HepG2 (cell line): ENCODE measurements at regions not wholly inside any gene's neighbourhood (a gene's known extent, or its start where the extent isn't known, plus 50 kb on each side); places are given as distances from the start of the nearest gene placed in this dataset.

Experiments used
- ATAC-seq: fragments of 200-7000 bp; cut with Tn5 transposase; 3 replicates; pipeline ENCODE4 v1.9.1; 2020; ENCODE audit warnings: mild to moderate bottlenecking, moderate library complexity
- BruUV-seq: library from RNA; stranded (reverse); fragments of 400-500 nt; replicated peaks from 2 replicates; lab custom pipeline; 2021; lab: Mats Ljungman, UMichigan
- CTCF ChIA-PET: fragments of 300-600 bp; formaldehyde crosslinking; extraction: SDS; loops from one replicate; lab custom pipeline; 2021; ENCODE audit warnings: low total read pairs, inconsistent platforms, low intra/inter-chr PET ratio; lab: Yijun Ruan, JAX
- POLR2A ChIA-PET: fragments of 350-600 bp; sonication (Branson Sonifier 250); formaldehyde crosslinking; loops from one replicate; lab custom pipeline; 2020; ENCODE audit warnings: antibody characterized with exemption, inconsistent platforms; lab: Yijun Ruan, JAX
- DNase-seq: peaks from one replicate; pipeline ENCODE4 v3.0.0-alpha.2; 2015; ENCODE audit warnings: low spot score
- FAIRE-seq: peaks from 3 replicates; lab custom pipeline; 2011; peaks lifted over from hg19 to GRCh38; lab: Jason Lieb, UNC
- H2AFZ ChIP-seq: one replicate; pipeline ENCODE4 v1.6.1; 2011; ENCODE audit warnings: low read length, inconsistent platforms
- H3K27ac ChIP-seq: fragments of 300-600 bp; 3 replicates; pipeline ENCODE4 v1.8.0; 2011; ENCODE audit warnings: mixed run types, mild to moderate bottlenecking, mixed read lengths, low read length, inconsistent platforms; ENCODE audit not compliant: insufficient read depth; ENCODE audit errors: extremely low read length
- H3K27me3 ChIP-seq, 2 experiments: fragments of 200-600 bp in 1 of 2; 2 replicates in 1 of 2; 3 replicates in 1 of 2; pipeline versions ENCODE4 v1.6.0 to v1.8.0; 2011; ENCODE audit warnings: low read length in 2 of 2, mild to moderate bottlenecking in 2 of 2, moderate library complexity in 2 of 2, inconsistent platforms in 1 of 2; ENCODE audit not compliant: insufficient read depth in 2 of 2, control insufficient read depth in 1 of 2
- H3K36me3 ChIP-seq, 2 experiments: fragments of 200-600 bp in 1 of 2; replicated peaks in 1 of 2; 2 replicates in 1 of 2; 3 replicates in 1 of 2; pipeline versions ENCODE4 v1.5.1 to v1.8.0; 2011; ENCODE audit warnings: low read length in 2 of 2, inconsistent platforms in 1 of 2; ENCODE audit not compliant: insufficient read depth in 2 of 2, control insufficient read depth in 1 of 2
- H3K4me1 ChIP-seq: 2 replicates; pipeline ENCODE4 v1.5.1; 2012; ENCODE audit warnings: low read length, inconsistent platforms; ENCODE audit not compliant: insufficient read depth
- H3K4me2 ChIP-seq: 2 replicates; pipeline ENCODE4 v1.6.0; 2011; ENCODE audit warnings: low read depth, low read length, inconsistent platforms
- H3K4me3 ChIP-seq, 3 experiments: fragments of 200-600 bp in 1 of 3; sonication (generic), shearing (Covaris generic) in 1 of 3; replicated peaks in 1 of 3; 2 replicates each; pipeline ENCODE4 v1.5.1; 2011 to 2016; ENCODE audit warnings: low read length in 3 of 3, inconsistent platforms in 2 of 3, low read depth in 2 of 3, mild to moderate bottlenecking in 2 of 3, control low read depth in 1 of 3, mixed read lengths in 1 of 3; ENCODE audit not compliant: insufficient read depth in 1 of 3
- H3K79me2 ChIP-seq: one replicate; pipeline ENCODE4 v1.6.1; 2011; ENCODE audit warnings: low read length, inconsistent platforms; ENCODE audit not compliant: insufficient read depth
- H3K9ac ChIP-seq: 2 replicates; pipeline ENCODE4 v1.6.0; 2011; ENCODE audit warnings: mild to moderate bottlenecking, low read depth, low read length, inconsistent platforms; ENCODE audit not compliant: insufficient read depth
- H3K9me3 ChIP-seq: 2 replicates; pipeline ENCODE4 v1.5.1; 2012; ENCODE audit warnings: mild to moderate bottlenecking, low read length
- H4K20me1 ChIP-seq: 2 replicates; pipeline ENCODE4 v1.6.0; 2011; ENCODE audit warnings: inconsistent platforms, mild to moderate bottlenecking, low read length, moderate library complexity; ENCODE audit not compliant: insufficient read depth
- HNRNPLL ChIP-seq: fragments of 200-400 bp; formaldehyde crosslinking; IDR thresholded peaks from 2 replicates; pipeline ENCODE4 v1.6.1; 2017; ENCODE audit warnings: mild to moderate bottlenecking, low read depth, low read length; ENCODE audit not compliant: poor library complexity, severe bottlenecking
- MBD4 ChIP-seq: IDR thresholded peaks from 2 replicates; pipeline ENCODE4 v1.6.1; 2012; ENCODE audit warnings: low read length, inconsistent platforms, borderline replicate concordance
- NR1H2 ChIP-seq: sonication (generic); formaldehyde crosslinking; IDR thresholded peaks from 2 replicates; pipeline ENCODE4 v1.8.1; 2022; ENCODE audit warnings: low read depth, missing genetic modification reagents, borderline replicate concordance
- PATZ1 ChIP-seq: sonication (generic); formaldehyde crosslinking; IDR thresholded peaks from 2 replicates; pipeline ENCODE4 v1.4.0; 2020; ENCODE audit warnings: missing genetic modification reagents
- PBX3 ChIP-seq: sonication (generic); formaldehyde crosslinking; IDR thresholded peaks from 2 replicates; pipeline ENCODE4 v1.8.1; 2023; ENCODE audit warnings: missing genetic modification reagents, inconsistent platforms, borderline replicate concordance
- TMF1 ChIP-seq: sonication (generic); formaldehyde crosslinking; IDR thresholded peaks from 2 replicates; pipeline ENCODE4 v1.8.1; 2022; ENCODE audit warnings: low read depth, missing genetic modification reagents
- ZBTB1 ChIP-seq: sonication (generic); formaldehyde crosslinking; IDR thresholded peaks from 2 replicates; pipeline ENCODE4 v1.4.0; 2020; ENCODE audit warnings: missing genetic modification reagents, borderline replicate concordance
- ZFP36L2 ChIP-seq: sonication (generic); formaldehyde crosslinking; IDR thresholded peaks from 2 replicates; pipeline ENCODE4 v1.4.0; 2020; ENCODE audit warnings: missing genetic modification reagents
- ZFP82 ChIP-seq: sonication (generic); formaldehyde crosslinking; IDR thresholded peaks from 2 replicates; pipeline ENCODE4 v1.5.1; 2020; ENCODE audit warnings: mild to moderate bottlenecking, missing genetic modification reagents, borderline replicate concordance
- ZFP91 ChIP-seq: sonication (generic); formaldehyde crosslinking; IDR thresholded peaks from 2 replicates; pipeline ENCODE4 v1.9.0; 2022; ENCODE audit warnings: missing genetic modification reagents, mild to moderate bottlenecking, borderline replicate concordance
- ZKSCAN1 ChIP-seq: fragments of 150-350 bp; IDR thresholded peaks from 2 replicates; pipeline ENCODE4 v1.6.1; 2014; ENCODE audit warnings: low read length
- ZMAT5 ChIP-seq: sonication (generic); formaldehyde crosslinking; IDR thresholded peaks from 2 replicates; pipeline ENCODE4 v1.5.0; 2020; ENCODE audit warnings: mild to moderate bottlenecking, low read depth, missing genetic modification reagents, borderline replicate concordance
- ZNF260 ChIP-seq: sonication (generic); formaldehyde crosslinking; IDR thresholded peaks from 2 replicates; pipeline ENCODE4 v1.4.0; 2020; ENCODE audit warnings: missing genetic modification reagents, low read depth, mild to moderate bottlenecking, borderline replicate concordance
- ZNF563 ChIP-seq: sonication (generic); formaldehyde crosslinking; IDR thresholded peaks from 2 replicates; pipeline ENCODE4 v1.8.0; 2022; ENCODE audit warnings: mild to moderate bottlenecking, moderate library complexity, missing genetic modification reagents
- WGBS: methylation state at CpG from one replicate; pipeline ENCODE4 v1.1.6; 2017; ENCODE audit warnings: low lambda C conversion rate; 5-methylcytosine and 5-hydroxymethylcytosine counted together
- in situ Hi-C: cut with HindIII; loops from 2 replicates; pipeline ENCODE4 v1.10.0; 2017; ENCODE audit warnings: low pct_unique_long_range_greater_than_20kb; ENCODE audit not compliant: extremely low pct_ligation_motif_present
- intact Hi-C: fragments of 100-400 bp; cut with micrococcal nuclease; formaldehyde crosslinking; loops from one replicate; pipeline ENCODE4 v1.10.0; 2022; ENCODE audit not compliant: unreplicated experiment

GRCh38 chr22:27642104-27642800 is 159.3 kb downstream of the MN1 start (continued):
- 0 out of 2 replicates have a peak, but pooled peaks have one; percentile 25 for TF ChIP-seq ZFP91
- no peak for TF ChIP-seq ZNF260 (CRISPR knock-in tag)
- TF ChIP-seq ZNF563 = no peak
- peak; percentile 59; the same call in 1 of the 2 replicates for TF ChIP-seq PATZ1 (CRISPR knock-in tag)

GRCh38 chr22:27643907-27644306 is 157.6 kb downstream of the MN1 start:
- no peak for TF ChIP-seq ZFP36L2 (CRISPR knock-in tag)
- TF ChIP-seq ZBTB1 = no peak
- TF ChIP-seq ZKSCAN1 = no peak
- no peak for TF ChIP-seq ZMAT5 (CRISPR knock-in tag)
- TF ChIP-seq PBX3 (CRISPR knock-in tag) = no peak
- TF ChIP-seq ZFP82 = no peak
- no peak for TF ChIP-seq TMF1 (CRISPR knock-in tag)
- TF ChIP-seq HNRNPLL = no peak
- no peak for TF ChIP-seq MBD4
- TF ChIP-seq NR1H2 = no peak
- TF ChIP-seq, all 625 proteins: peak for 0
- WGBS = 80% methylated on average over 13 of the region's 13 CpGs
- H3K27me3 ChIP-seq = peaks cover 0 to 6% of the 10 kb centered on the region in 2 experiments; a peak in 1 of 5 replicates
- H3K4me2 ChIP-seq = no peak overlapping the region
- H3K79me2 ChIP-seq = no peaks in the 10 kb centered on the region
- FAIRE-seq = no peak
- no peak for DNase-seq
- ChIA-PET CTCF (no interaction called here), POLR2A (no interaction called here)
- BruUV-seq = no TSS peak
- no peak overlapping the region for H3K9ac ChIP-seq
- ATAC-seq = no peak
- H3K4me1 ChIP-seq = peaks cover 74% of the 10 kb centered on the region
- no peak overlapping the region for H3K4me3 ChIP-seq
- in situ Hi-C loops = loop anchor here (10.0 kb wide), 1 partner anchor 59 kb away; no protein-coding TSS in a partner anchor
- H3K27ac ChIP-seq = no peak overlapping the region
- no peak overlapping the region for H2AFZ ChIP-seq
- no peaks in the 10 kb centered on the region for H3K9me3 ChIP-seq
- no peaks in the 10 kb centered on the region for H4K20me1 ChIP-seq
- intact Hi-C loops = no loop called here
- no peaks in the 10 kb centered on the region for H3K36me3 ChIP-seq
